WERI-Rb-1 (cell line): ENCODE measurements at regions not wholly inside any gene's neighbourhood (a gene's known extent, or its start where the extent isn't known, plus 50 kb on each side); places are given as distances from the start of the nearest gene placed in this dataset.
"Not testable (repeated sequence)": the region's sequence is repeated elsewhere in the genome, so short reads cannot be mapped to it uniquely, and the experiment has no call there.

Experiments
- DNase-seq: peaks from one replicate; pipeline ENCODE4 v3.0.0-alpha.2; 2020
- H3K27ac ChIP-seq: fragments of 250-450 bp; sonication (Bioruptor Pico); 2 replicates; pipeline ENCODE4 v1.5.1; 2020; ENCODE audit warnings: mild to moderate bottlenecking, moderate library complexity
- H3K27me3 ChIP-seq: fragments of 250-450 bp; sonication (Bioruptor Pico); 2 replicates; pipeline ENCODE4 v1.5.1; 2021; ENCODE audit warnings: mild to moderate bottlenecking, low read depth, moderate library complexity; ENCODE audit not compliant: insufficient read depth, severe bottlenecking
- H3K36me3 ChIP-seq: fragments of 250-450 bp; sonication (Bioruptor Pico); 2 replicates; pipeline ENCODE4 v1.5.1; 2020; ENCODE audit warnings: mild to moderate bottlenecking, moderate library complexity
- H3K4me3 ChIP-seq: 2 replicates; pipeline ENCODE4 v1.5.1; 2011; ENCODE audit warnings: low read depth, mild to moderate bottlenecking, control low read depth, low read length
- H3K9me3 ChIP-seq: fragments of 250-450 bp; sonication (Bioruptor Pico); 2 replicates; pipeline ENCODE4 v1.5.1; 2021; ENCODE audit warnings: mild to moderate bottlenecking, moderate library complexity; ENCODE audit not compliant: severe bottlenecking
- TF ChIP-seq, protein P1 (sequence below): IDR thresholded peaks from 2 replicates; pipeline ENCODE4 v1.5.1; 2011; ENCODE audit warnings: low read depth, mild to moderate bottlenecking, control low read depth, inconsistent platforms, low read length

DNA sequence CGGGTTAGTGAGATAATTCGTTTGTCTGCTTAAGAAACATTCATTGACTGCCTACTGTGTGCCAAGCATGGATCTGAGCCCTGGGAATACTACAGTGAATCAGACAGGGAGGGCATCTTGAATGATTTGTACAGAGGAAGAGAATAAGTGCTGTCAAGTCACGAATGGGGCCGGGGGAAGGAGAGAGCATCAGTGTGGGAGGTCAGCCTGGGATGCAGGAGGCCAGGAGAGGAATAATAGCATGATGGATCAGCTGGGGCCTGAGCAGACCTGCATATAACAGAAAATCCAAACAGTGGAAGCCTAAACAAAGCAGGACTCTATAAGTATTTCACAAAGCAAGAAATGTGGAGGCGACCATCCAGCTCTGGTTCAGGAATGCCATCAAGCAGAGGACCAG lies 55.4 kb upstream of the PAX8 start:
- H3K4me3 ChIP-seq, result no peak overlapping the region
- H3K27ac ChIP-seq, result no peak overlapping the region
- H3K9me3 ChIP-seq, result no peaks in the 10 kb centered on the region
- TF ChIP-seq, protein P1, sequence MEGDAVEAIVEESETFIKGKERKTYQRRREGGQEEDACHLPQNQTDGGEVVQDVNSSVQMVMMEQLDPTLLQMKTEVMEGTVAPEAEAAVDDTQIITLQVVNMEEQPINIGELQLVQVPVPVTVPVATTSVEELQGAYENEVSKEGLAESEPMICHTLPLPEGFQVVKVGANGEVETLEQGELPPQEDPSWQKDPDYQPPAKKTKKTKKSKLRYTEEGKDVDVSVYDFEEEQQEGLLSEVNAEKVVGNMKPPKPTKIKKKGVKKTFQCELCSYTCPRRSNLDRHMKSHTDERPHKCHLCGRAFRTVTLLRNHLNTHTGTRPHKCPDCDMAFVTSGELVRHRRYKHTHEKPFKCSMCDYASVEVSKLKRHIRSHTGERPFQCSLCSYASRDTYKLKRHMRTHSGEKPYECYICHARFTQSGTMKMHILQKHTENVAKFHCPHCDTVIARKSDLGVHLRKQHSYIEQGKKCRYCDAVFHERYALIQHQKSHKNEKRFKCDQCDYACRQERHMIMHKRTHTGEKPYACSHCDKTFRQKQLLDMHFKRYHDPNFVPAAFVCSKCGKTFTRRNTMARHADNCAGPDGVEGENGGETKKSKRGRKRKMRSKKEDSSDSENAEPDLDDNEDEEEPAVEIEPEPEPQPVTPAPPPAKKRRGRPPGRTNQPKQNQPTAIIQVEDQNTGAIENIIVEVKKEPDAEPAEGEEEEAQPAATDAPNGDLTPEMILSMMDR, result no peak
- no peak for DNase-seq
- H3K27me3 ChIP-seq, result no peaks in the 10 kb centered on the region
- no peaks in the 10 kb centered on the region for H3K36me3 ChIP-seq

DNA sequence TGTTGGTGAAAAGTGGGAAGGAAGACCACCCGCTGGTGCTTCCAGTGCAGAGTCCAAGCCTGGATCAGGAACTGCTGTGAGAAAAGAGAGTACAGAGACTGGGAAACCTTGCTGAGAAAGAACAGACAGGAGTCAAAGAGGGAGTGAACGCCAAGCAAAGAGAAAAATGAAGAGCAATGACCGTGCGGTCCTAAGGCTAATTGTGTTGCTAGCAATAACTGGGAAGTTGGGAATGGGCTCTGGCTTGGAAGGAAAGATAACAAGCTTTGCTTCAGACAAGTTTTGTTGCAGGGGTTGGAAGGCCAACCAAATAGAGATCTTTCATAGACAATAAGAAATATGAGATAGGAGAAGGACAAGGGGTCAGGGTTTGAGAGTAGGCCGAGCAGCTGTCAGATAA lies 55.0 kb upstream of the PAX8 start:
- H3K9me3 ChIP-seq, H3K27me3 ChIP-seq, H3K27ac ChIP-seq: not testable (repeated sequence)

DNA sequence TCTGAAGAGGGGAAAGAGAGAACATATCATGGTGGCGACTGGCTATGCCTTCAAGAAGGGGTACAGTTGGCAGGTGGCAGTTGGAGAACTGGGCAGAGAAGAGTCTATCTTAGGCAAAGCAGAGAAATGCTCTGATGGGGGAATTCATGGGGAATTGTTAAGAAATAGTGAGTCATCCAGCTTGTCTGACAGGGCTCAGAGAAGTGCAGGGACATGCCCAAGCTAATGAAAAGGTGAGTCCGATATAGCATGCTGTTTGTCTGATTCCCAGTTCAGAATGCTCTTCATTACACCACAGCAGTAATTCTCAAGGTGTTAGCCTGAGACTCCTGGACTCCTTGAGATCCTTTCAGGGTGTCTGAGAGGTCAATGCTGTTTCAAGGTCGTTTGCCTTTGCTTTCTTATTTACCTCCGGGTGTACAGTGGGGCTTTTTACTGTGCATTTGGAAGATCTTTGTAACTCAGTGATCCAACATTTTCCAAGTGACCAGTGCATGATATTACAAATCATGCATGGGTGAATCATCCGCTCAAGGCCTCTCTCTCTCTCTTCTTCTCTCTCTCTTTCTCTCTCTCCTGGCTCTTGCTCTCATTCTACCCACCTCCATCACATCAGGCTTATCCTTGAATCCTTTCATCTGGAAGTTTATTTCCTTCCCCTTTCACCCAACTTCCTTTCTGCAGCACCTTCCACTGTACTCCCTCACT lies 51.5 kb upstream of the PAX8 start:
- H3K9me3 ChIP-seq, H3K27me3 ChIP-seq, H3K4me3 ChIP-seq, H3K36me3 ChIP-seq, DNase-seq, H3K27ac ChIP-seq: not testable (repeated sequence)

More for the DNA sequence above, 55.0 kb upstream of the PAX8 start:
- DNase-seq, H3K36me3 ChIP-seq, H3K4me3 ChIP-seq: not testable (repeated sequence)

DNA sequence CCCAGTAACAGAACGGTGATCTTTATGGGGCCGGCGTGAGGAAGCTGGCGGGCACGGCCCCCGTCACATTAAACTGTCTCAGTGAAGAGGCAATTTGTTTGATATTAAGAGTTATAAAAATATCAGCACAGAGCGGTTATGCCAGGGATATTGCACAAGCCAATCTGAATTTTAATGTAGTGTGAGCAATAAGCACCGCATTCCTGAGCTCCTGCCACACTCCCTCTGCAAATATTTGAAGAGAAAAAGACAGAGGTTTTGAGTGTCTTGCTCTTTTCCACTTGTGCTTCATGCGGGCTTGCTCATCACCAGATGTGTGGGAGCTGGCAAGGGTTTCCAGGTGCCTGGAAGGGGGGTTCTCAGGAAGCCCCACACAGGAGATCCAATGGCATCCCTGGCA lies 50.3 kb upstream of the PAX8 start:
- not testable (repeated sequence) for H3K27ac ChIP-seq, H3K27me3 ChIP-seq, DNase-seq, H3K36me3 ChIP-seq, H3K4me3 ChIP-seq, H3K9me3 ChIP-seq

DNA sequence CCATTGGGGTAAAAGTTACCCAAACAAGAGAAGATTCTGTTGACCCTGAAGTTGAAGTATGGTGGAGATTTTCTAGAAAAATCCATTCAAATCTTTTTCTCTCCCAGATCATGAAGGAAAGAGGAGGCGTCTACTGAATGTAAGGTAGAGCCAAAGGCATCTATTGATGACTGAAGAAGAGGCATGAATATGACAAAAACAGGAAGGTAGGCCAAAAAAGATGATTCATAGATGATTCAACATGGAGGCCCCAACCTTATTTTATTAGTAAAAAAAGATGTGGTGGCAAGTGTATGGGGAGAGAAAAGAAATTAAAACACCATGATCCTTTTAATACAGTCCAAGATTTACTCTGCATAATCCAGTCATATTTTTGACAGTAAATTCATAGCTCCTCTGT lies 49.9 kb upstream of the PAX8 start:
- H3K9me3 ChIP-seq, DNase-seq, H3K4me3 ChIP-seq, H3K36me3 ChIP-seq, H3K27ac ChIP-seq, H3K27me3 ChIP-seq: not testable (repeated sequence)
